Urothelium cell line (cell line): ENCODE measurements at regions not wholly inside any gene's neighbourhood (a gene's known extent, or its start where the extent isn't known, plus 50 kb on each side); places are given as distances from the start of the nearest gene placed in this dataset.

Experiments used
- DNase-seq: peaks from one replicate; pipeline ENCODE4 v3.0.0; 2011; ENCODE audit warnings: low spot score, mixed read lengths
- FAIRE-seq: peaks from 2 replicates; lab custom pipeline; 2011; peaks lifted over from hg19 to GRCh38; lab: Jason Lieb, UNC

- DNase-seq: no peak
- no peak for FAIRE-seq
Measured at GRCh38 chr9:71218774-71219173, 97.4 kb upstream of the TRPM3 start.

- DNase-seq (no peak), FAIRE-seq (no peak)
Measured at GRCh38 chr9:71213633-71214032, 92.2 kb upstream of the TRPM3 start.

- FAIRE-seq (no peak), DNase-seq (no peak)
Measured at GRCh38 chr9:71210326-71210725, 88.9 kb upstream of the TRPM3 start.

- no peak for FAIRE-seq
- DNase-seq: no peak
Measured at GRCh38 chr9:71209890-71210289, 88.5 kb upstream of the TRPM3 start.

GRCh38 chr9:71202931-71203330 lies 81.5 kb upstream of the TRPM3 start:
- DNase-seq (no peak), FAIRE-seq (no peak)

GRCh38 chr9:71191708-71192107 lies 70.3 kb upstream of the TRPM3 start:
- FAIRE-seq: no peak

GRCh38 chr9:71183251-71183650 lies 61.8 kb upstream of the TRPM3 start:
- no peak for DNase-seq
- FAIRE-seq: no peak

More at GRCh38 chr9:71191708-71192107, 70.3 kb upstream of the TRPM3 start:
- no peak for DNase-seq

GRCh38 chr9:71179183-71179582 lies 57.8 kb upstream of the TRPM3 start:
- DNase-seq (no peak), FAIRE-seq (no peak)

GRCh38 chr9:71177901-71178300 lies 56.5 kb upstream of the TRPM3 start:
- DNase-seq (no peak), FAIRE-seq (no peak)

GRCh38 chr9:71171517-71171916 lies 50.1 kb upstream of the TRPM3 start:
- DNase-seq: no peak
- FAIRE-seq: no peak
